Left ventricle myocardium inferior (tissue), 1 donor: ENCODE measurements at regions not wholly inside any gene's neighbourhood (a gene's known extent, or its start where the extent isn't known, plus 50 kb on each side); places are given as distances from the start of the nearest gene placed in this dataset.

Experiments
- DNase-seq: peaks from one replicate; pipeline ENCODE4 v3.0.0-alpha.2; 2020
- H3K27ac ChIP-seq: fragments of 200-600 bp; replicated peaks from 2 replicates; pipeline ENCODE4 v1.8.0; 2021
- H3K27me3 ChIP-seq: fragments of 200-600 bp; 2 replicates; pipeline ENCODE4 v1.8.0; 2021; ENCODE audit warnings: low read depth
- H3K36me3 ChIP-seq: fragments of 200-600 bp; 2 replicates; pipeline ENCODE4 v1.8.0; 2021
- H3K4me1 ChIP-seq: fragments of 200-600 bp; 2 replicates; pipeline ENCODE4 v1.8.0; 2021
- H3K4me3 ChIP-seq: fragments of 200-600 bp; 2 replicates; pipeline ENCODE4 v1.8.0; 2021; ENCODE audit warnings: mild to moderate bottlenecking, moderate library complexity
- H3K9me3 ChIP-seq: fragments of 200-600 bp; replicated peaks from 2 replicates; pipeline ENCODE4 v1.8.0; 2021
- intact Hi-C: fragments of 100-400 bp; cut with micrococcal nuclease; formaldehyde crosslinking; loops from one replicate; pipeline ENCODE4 v1.11.0; 2022
- TF ChIP-seq, protein P1 (sequence below): fragments of 200-600 bp; IDR thresholded peaks from 2 replicates; pipeline ENCODE4 v1.8.0; 2021; ENCODE audit warnings: antibody characterized with exemption, mild to moderate bottlenecking, borderline replicate concordance
- donor health status: DM: no; HTN: yes; CAD: no; lungs with severe emphysema.

DNA sequence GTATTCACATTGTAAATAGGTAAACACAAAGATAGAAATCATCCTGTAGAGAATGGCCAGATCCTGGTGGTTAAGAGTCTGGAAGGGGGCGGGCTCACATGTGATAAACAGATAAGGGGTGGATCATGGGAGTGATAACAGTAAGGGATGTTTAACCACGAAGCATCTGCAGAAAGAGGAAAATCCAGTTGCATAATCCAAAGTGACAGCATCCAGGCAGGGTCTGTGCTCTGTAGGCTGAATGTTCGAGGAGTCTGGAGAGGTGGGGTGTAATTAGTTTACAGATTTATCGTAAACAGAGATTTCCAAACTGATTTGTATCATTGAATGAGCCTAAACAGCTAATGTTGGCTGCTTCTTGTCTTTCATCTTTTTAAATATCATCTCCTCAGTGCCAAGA is 1009.8 kb upstream of the SLIT2 start:
- Histone ChIP-seq H3K4me3 (no peak overlapping the region), H3K27ac (no peak overlapping the region), H3K4me1 (no peaks in the 10 kb centered on the region), H3K9me3 (no peaks in the 10 kb centered on the region), H3K36me3 (no peaks in the 10 kb centered on the region), H3K27me3 (no peaks in the 10 kb centered on the region)
- intact Hi-C loops, result no loop called here
- DNase-seq, result no peak
- TF ChIP-seq, protein P1, sequence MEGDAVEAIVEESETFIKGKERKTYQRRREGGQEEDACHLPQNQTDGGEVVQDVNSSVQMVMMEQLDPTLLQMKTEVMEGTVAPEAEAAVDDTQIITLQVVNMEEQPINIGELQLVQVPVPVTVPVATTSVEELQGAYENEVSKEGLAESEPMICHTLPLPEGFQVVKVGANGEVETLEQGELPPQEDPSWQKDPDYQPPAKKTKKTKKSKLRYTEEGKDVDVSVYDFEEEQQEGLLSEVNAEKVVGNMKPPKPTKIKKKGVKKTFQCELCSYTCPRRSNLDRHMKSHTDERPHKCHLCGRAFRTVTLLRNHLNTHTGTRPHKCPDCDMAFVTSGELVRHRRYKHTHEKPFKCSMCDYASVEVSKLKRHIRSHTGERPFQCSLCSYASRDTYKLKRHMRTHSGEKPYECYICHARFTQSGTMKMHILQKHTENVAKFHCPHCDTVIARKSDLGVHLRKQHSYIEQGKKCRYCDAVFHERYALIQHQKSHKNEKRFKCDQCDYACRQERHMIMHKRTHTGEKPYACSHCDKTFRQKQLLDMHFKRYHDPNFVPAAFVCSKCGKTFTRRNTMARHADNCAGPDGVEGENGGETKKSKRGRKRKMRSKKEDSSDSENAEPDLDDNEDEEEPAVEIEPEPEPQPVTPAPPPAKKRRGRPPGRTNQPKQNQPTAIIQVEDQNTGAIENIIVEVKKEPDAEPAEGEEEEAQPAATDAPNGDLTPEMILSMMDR, result no peak

DNA sequence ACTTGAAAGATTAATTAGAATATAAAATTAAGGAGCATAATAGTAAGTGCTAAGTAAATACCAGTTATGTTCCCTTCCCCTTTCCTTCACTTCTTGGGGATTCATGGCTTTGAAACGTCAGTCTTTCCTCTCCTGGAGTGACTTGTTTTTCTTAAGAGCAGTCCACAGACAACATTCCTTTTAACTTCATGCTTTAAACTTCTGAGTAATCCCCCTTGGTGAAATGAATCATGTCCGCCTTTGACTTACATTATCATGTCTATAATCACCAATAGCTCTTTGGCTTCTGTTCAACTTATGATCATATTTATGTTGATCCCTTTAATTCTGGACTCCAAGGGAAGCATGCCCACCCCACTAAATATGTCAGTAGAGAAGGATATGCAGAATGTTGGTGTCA is 1012.1 kb upstream of the SLIT2 start:
- intact Hi-C loops, result no loop called here
- no peaks in the 10 kb centered on the region for H3K4me1 ChIP-seq
- H3K36me3 ChIP-seq, result no peaks in the 10 kb centered on the region
- DNase-seq, result no peak
- TF ChIP-seq, protein P1, result no peak
- H3K27me3 ChIP-seq, result no peaks in the 10 kb centered on the region
- no peaks in the 10 kb centered on the region for H3K9me3 ChIP-seq
- H3K4me3 ChIP-seq, result no peak overlapping the region
- no peak overlapping the region for H3K27ac ChIP-seq

DNA sequence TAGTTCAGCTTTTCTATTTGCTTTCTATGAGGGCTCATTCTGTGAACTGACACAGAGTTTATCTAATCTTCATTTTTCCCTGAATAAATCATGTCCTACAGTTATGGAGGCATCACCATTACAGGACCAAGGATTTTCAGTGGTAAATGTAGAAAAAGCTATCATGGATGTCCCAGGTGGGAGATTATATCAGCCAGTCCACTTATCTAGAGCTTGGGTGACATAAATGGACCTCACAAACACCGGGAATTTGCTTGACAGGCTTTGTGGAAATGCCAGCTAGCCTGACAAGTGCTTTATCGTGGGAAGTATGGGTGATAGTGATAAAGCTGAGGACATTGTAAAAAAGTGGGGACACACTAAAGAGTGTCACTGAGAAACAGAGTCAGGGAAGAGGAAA is 1015.2 kb upstream of the SLIT2 start:
- DNase-seq, result no peak
- TF ChIP-seq, protein P1, result no peak
- intact Hi-C loops, result no loop called here

GRCh38 chr4:19230906-19231545 is 1020.7 kb upstream of the SLIT2 start:
- no peak overlapping the region for H3K27ac ChIP-seq
- H3K4me1 ChIP-seq, result no peaks in the 10 kb centered on the region
- no peak overlapping the region for H3K4me3 ChIP-seq
- no peak for DNase-seq
- no peaks in the 10 kb centered on the region for H3K9me3 ChIP-seq
- H3K27me3 ChIP-seq, result no peaks in the 10 kb centered on the region
- TF ChIP-seq, protein P1, result no peak
- intact Hi-C loops, result no loop called here
- H3K36me3 ChIP-seq, result no peaks in the 10 kb centered on the region

More for the DNA sequence above, 1015.2 kb upstream of the SLIT2 start:
- Histone ChIP-seq H3K9me3 (no peaks in the 10 kb centered on the region), H3K4me1 (no peaks in the 10 kb centered on the region), H3K4me3 (no peak overlapping the region), H3K27ac (no peak overlapping the region), H3K27me3 (no peaks in the 10 kb centered on the region), H3K36me3 (no peaks in the 10 kb centered on the region)

DNA sequence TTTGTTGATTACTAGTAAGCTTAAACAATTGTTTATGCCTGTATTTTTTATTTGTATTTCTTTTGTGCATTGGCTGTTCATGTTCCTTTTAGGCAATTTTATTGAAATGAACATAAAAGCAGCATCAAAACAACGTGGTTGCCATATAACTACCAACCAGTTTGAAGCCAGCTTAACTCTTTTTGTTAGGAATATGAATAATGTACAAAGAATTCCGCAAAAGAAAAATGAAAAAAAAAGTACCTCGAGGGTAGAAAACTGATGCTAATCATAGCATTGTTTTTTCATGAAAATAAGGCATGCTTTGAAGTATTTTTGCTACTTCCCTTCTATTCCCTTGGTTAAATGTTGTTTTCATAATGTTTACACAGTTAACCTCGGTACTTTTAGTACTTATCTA is 1024.0 kb upstream of the SLIT2 start:
- H3K9me3 ChIP-seq, result no peaks in the 10 kb centered on the region
- no peak overlapping the region for H3K27ac ChIP-seq
- no peaks in the 10 kb centered on the region for H3K36me3 ChIP-seq
- intact Hi-C loops, result loop anchor here (10.0 kb wide), 1 partner anchor 1017 kb away; no protein-coding TSS in a partner anchor
- no peaks in the 10 kb centered on the region for H3K27me3 ChIP-seq
- H3K4me1 ChIP-seq, result no peaks in the 10 kb centered on the region
- DNase-seq, result no peak
- H3K4me3 ChIP-seq, result no peak overlapping the region
- TF ChIP-seq, protein P1, result no peak
